HEK293 (cell line): ENCODE measurements at regions not wholly inside any gene's neighbourhood (a gene's known extent, or its start where the extent isn't known, plus 50 kb on each side); places are given as distances from the start of the nearest gene placed in this dataset.

ENCODE experiments used
- CTCF ChIA-PET: fragments of 350-600 bp; formaldehyde crosslinking; extraction: SDS; loops from one replicate; lab custom pipeline; 2021; ENCODE audit warnings: antibody characterized with exemption; lab: Yijun Ruan, JAX
- POLR2A ChIA-PET: fragments of 300-600 bp; formaldehyde crosslinking; extraction: SDS; loops from one replicate; lab custom pipeline; 2020; ENCODE audit warnings: antibody characterized with exemption, inconsistent platforms; lab: Yijun Ruan, JAX
- H3K27ac ChIP-seq: fragments of 200-500 bp; sonication (Bioruptor generic); 2 replicates; pipeline ENCODE4 v1.5.1; 2014; ENCODE audit warnings: low read depth, low read length, control low read depth, inconsistent platforms; ENCODE audit errors: extremely low read depth
- H3K36me3 ChIP-seq, 2 experiments: fragments of 200-500 bp in 1 of 2; sonication (Bioruptor generic) in 1 of 2; 1 replicate in 1 of 2; 2 replicates in 1 of 2; pipeline ENCODE4 v1.5.1; 2014 to 2017; ENCODE audit warnings: inconsistent platforms in 2 of 2, low read length in 2 of 2; ENCODE audit not compliant: control insufficient read depth in 2 of 2, insufficient read depth in 1 of 2
- H3K4me1 ChIP-seq: fragments of 200-500 bp; sonication (Bioruptor generic); 2 replicates; pipeline ENCODE4 v1.5.1; 2014; ENCODE audit warnings: mild to moderate bottlenecking, low read length, inconsistent platforms; ENCODE audit not compliant: control insufficient read depth, insufficient read depth
- H3K4me3 ChIP-seq: 2 replicates; pipeline ENCODE4 v1.5.1; 2011; ENCODE audit warnings: low read depth, mild to moderate bottlenecking, control low read depth, low read length, moderate library complexity
- H3K9me3 ChIP-seq: fragments of 200-500 bp; sonication (Bioruptor generic); 2 replicates; pipeline ENCODE4 v1.5.1; 2014; ENCODE audit warnings: low read depth, low read length, inconsistent platforms; ENCODE audit not compliant: control insufficient read depth, insufficient read depth
- GLI4 ChIP-seq: fragments of 450-650 bp; formaldehyde crosslinking; IDR thresholded peaks from 2 replicates; pipeline ENCODE4 v1.5.1; 2016; ENCODE audit warnings: missing biosample characterization, missing genetic modification characterization
- KLF10 ChIP-seq: fragments of 450-650 bp; IDR thresholded peaks from 2 replicates; pipeline ENCODE4 v1.5.1; 2018; ENCODE audit warnings: missing biosample characterization, mild to moderate bottlenecking, missing genetic modification characterization
- RBAK ChIP-seq: fragments of 450-650 bp; formaldehyde crosslinking; IDR thresholded peaks from 2 replicates; pipeline ENCODE4 v1.5.1; 2016; ENCODE audit warnings: missing biosample characterization, missing genetic modification characterization
- REST ChIP-seq: fragments of 450-650 bp; formaldehyde crosslinking; IDR thresholded peaks from 2 replicates; pipeline ENCODE4 v1.5.1; 2016; ENCODE audit warnings: missing biosample characterization, missing genetic modification characterization
- ZBTB6 ChIP-seq: fragments of 450-650 bp; formaldehyde crosslinking; IDR thresholded peaks from 2 replicates; pipeline ENCODE4 v1.5.1; 2017; ENCODE audit warnings: missing biosample characterization, missing genetic modification characterization
- ZBTB7A ChIP-seq: fragments of 450-650 bp; formaldehyde crosslinking; IDR thresholded peaks from 2 replicates; pipeline ENCODE4 v1.5.1; 2016; ENCODE audit warnings: low read depth, missing biosample characterization, missing genetic modification characterization
- ZFP3 ChIP-seq: fragments of 450-650 bp; formaldehyde crosslinking; IDR thresholded peaks from 2 replicates; pipeline ENCODE4 v1.5.1; 2016; ENCODE audit warnings: low read depth, missing biosample characterization, missing genetic modification characterization
- ZNF148 ChIP-seq: fragments of 450-650 bp; formaldehyde crosslinking; IDR thresholded peaks from 2 replicates; pipeline ENCODE4 v1.5.0; 2017; ENCODE audit warnings: missing biosample characterization, missing genetic modification characterization, borderline replicate concordance
- ZNF24 ChIP-seq: fragments of 450-650 bp; formaldehyde crosslinking; IDR thresholded peaks from 2 replicates; pipeline ENCODE4 v1.5.1; 2016; ENCODE audit warnings: missing biosample characterization, missing genetic modification characterization
- ZNF266 ChIP-seq: fragments of 450-650 bp; formaldehyde crosslinking; IDR thresholded peaks from 2 replicates; pipeline ENCODE4 v1.5.1; 2016; ENCODE audit warnings: missing biosample characterization, missing genetic modification characterization, low read depth
- ZNF302 ChIP-seq: fragments of 450-650 bp; formaldehyde crosslinking; IDR thresholded peaks from 2 replicates; pipeline ENCODE4 v1.5.1; 2016; ENCODE audit warnings: missing biosample characterization, missing genetic modification characterization, low read depth
- ZNF513 ChIP-seq: fragments of 450-650 bp; IDR thresholded peaks from 2 replicates; pipeline ENCODE4 v1.5.1; 2018; ENCODE audit warnings: missing biosample characterization, missing genetic modification characterization
- ZNF558 ChIP-seq: fragments of 450-650 bp; formaldehyde crosslinking; IDR thresholded peaks from 2 replicates; pipeline ENCODE4 v1.5.1; 2016; ENCODE audit warnings: missing biosample characterization, missing genetic modification characterization
- ZNF571 ChIP-seq: fragments of 450-650 bp; formaldehyde crosslinking; IDR thresholded peaks from 2 replicates; pipeline ENCODE4 v1.5.0; 2017; ENCODE audit warnings: missing biosample characterization, missing genetic modification characterization
- ZNF707 ChIP-seq: fragments of 450-650 bp; formaldehyde crosslinking; IDR thresholded peaks from 2 replicates; pipeline ENCODE4 v1.5.1; 2016; ENCODE audit warnings: missing biosample characterization, missing genetic modification characterization
- ZNF843 ChIP-seq: fragments of 450-650 bp; formaldehyde crosslinking; IDR thresholded peaks from 2 replicates; pipeline ENCODE4 v1.5.1; 2016; ENCODE audit warnings: missing biosample characterization, missing genetic modification characterization
- ZSCAN23 ChIP-seq: fragments of 450-650 bp; formaldehyde crosslinking; IDR thresholded peaks from 2 replicates; pipeline ENCODE4 v1.5.1; 2016; ENCODE audit warnings: missing biosample characterization, missing genetic modification characterization

GRCh38 chr6:25042036-25042521 is 106.3 kb upstream of the RIPOR2 start (continued):
- TF ChIP-seq REST (tag by site-specific recombination) (no peak), GLI4 (no peak), ZNF24 (tag by site-specific recombination) (no peak)

GRCh38 chr6:25042536-25042935 is 106.8 kb upstream of the RIPOR2 start:
- ChIA-PET CTCF (interaction anchor here (0.7 to 1.6 kb wide), 3 partner anchors 28 to 51 kb away, joined by 4 to 5 read pairs (median 5); no protein-coding TSS in a partner anchor), POLR2A (no interaction called here)
- Histone ChIP-seq H3K27ac (no peak overlapping the region), H3K9me3 (no peaks in the 10 kb centered on the region), H3K36me3 (no peaks in the 10 kb centered on the region), H3K4me1 (no peaks in the 10 kb centered on the region), H3K4me3 (no peak overlapping the region)
- no peak for TF ChIP-seq ZNF558 (tag by site-specific recombination)
- no peak for TF ChIP-seq ZNF571 (tag by site-specific recombination)
- no peak for TF ChIP-seq ZSCAN23
- no peak for TF ChIP-seq KLF10
- no peak for TF ChIP-seq ZNF266
- TF ChIP-seq ZNF148, result no peak
- no peak for TF ChIP-seq REST (tag by site-specific recombination)
- TF ChIP-seq RBAK (tag by site-specific recombination), result no peak
- no peak for TF ChIP-seq ZBTB7A
- TF ChIP-seq ZNF843 (tag by site-specific recombination), result no peak
- TF ChIP-seq ZNF302, result no peak
- TF ChIP-seq ZNF707 (tag by site-specific recombination), result no peak
- TF ChIP-seq ZFP3 (tag by site-specific recombination), result no peak
- TF ChIP-seq ZBTB6 (tag by site-specific recombination), result no peak
- no peak for TF ChIP-seq ZNF513 (tag by site-specific recombination)
